ENCODE measurements at regions not wholly inside any gene's neighbourhood (a gene's known extent, or its start where the extent isn't known, plus 50 kb on each side); places are given as distances from the start of the nearest gene placed in this dataset.

DNA sequence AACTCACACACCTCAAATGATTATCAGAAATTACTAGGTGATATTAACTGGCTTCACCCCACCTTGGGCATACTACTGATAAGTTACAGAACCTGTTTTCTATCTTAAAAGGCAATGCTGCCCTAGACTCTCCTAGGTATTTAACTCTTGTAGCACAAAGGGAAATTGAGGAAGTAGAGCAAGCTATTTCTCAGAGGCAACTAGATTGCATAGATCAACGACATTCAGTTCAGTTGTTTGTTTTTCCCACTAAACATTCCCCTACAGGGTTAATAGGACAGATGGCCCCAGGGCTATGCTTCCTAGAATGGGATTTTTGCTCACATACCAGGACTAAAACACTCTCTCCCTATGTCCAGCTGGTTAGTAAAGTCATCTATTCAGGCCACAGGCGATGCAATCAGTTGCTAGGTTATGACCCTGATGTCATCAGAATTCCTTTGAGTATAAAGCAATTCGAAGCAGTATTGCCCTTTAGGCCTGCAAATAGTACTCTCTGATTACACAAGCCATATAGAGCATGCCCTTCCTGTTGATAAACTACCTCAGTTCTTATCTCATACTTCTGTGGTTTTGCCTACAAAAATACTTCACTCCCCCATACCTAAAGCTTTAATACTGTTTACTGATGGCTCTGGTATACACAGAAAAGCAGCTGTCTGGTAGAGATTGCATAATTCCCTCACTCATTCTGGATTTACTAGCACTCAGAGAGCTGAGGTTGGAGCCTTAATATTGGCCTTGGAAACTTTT lies 67.4 kb upstream of the ASCC3 start (continued):
- no peak for TF ChIP-seq TOPORS (CRISPR knock-in tag; IDR thresholded peaks at IDR 0.05)
- no peak for TF ChIP-seq ZNF121 (CRISPR knock-in tag; IDR thresholded peaks at IDR 0.05)
- no peak for TF ChIP-seq JDP2 (CRISPR knock-in tag; IDR thresholded peaks at IDR 0.05; ENCODE audit: borderline replicate concordance)
- TF ChIP-seq MYNN (CRISPR knock-in tag; IDR thresholded peaks at IDR 0.05; ENCODE audit: low read depth): no peak
- TF ChIP-seq HOXA7 (CRISPR knock-in tag; IDR thresholded peaks at IDR 0.05): no peak
- no peak for TF ChIP-seq EZH2 (conservative IDR thresholded peaks at IDR 0.05; ENCODE audit: low read depth, low read length)
- TF ChIP-seq ZNF281 (CRISPR knock-in tag; IDR thresholded peaks at IDR 0.05; ENCODE audit: borderline replicate concordance): no peak
- no peak for TF ChIP-seq STAT6 (CRISPR knock-in tag; IDR thresholded peaks at IDR 0.05; ENCODE audit: borderline replicate concordance)
- TF ChIP-seq HHEX (CRISPR knock-in tag; IDR thresholded peaks at IDR 0.05): peak; percentile 93
- no peak for TF ChIP-seq PRPF4 (IDR thresholded peaks at IDR 0.05; ENCODE audit: low read depth, low read length, poor library complexity, severe bottlenecking)
- TF ChIP-seq PAF1 (CRISPR knock-in tag; IDR thresholded peaks at IDR 0.05): no peak
- TF ChIP-seq FOXA1 (IDR thresholded peaks at IDR 0.05): peak; percentile 51; the same call in 1 of the 2 replicates
- peak; percentile 89 for TF ChIP-seq FOXA1 (CRISPR knock-in tag; IDR thresholded peaks at IDR 0.05)
- peak; percentile 52; the same call in 1 of the 2 replicates for TF ChIP-seq ISL2 (CRISPR knock-in tag; IDR thresholded peaks at IDR 0.05)
- no peak for TF ChIP-seq ZNF335 (CRISPR knock-in tag; IDR thresholded peaks at IDR 0.05)
- peak; percentile 54; the same call in 1 of the 2 replicates for TF ChIP-seq BCL6 (CRISPR knock-in tag; IDR thresholded peaks at IDR 0.05)
- TF ChIP-seq ZNF891 (CRISPR knock-in tag; IDR thresholded peaks at IDR 0.05): no peak
- TF ChIP-seq, protein P1, sequence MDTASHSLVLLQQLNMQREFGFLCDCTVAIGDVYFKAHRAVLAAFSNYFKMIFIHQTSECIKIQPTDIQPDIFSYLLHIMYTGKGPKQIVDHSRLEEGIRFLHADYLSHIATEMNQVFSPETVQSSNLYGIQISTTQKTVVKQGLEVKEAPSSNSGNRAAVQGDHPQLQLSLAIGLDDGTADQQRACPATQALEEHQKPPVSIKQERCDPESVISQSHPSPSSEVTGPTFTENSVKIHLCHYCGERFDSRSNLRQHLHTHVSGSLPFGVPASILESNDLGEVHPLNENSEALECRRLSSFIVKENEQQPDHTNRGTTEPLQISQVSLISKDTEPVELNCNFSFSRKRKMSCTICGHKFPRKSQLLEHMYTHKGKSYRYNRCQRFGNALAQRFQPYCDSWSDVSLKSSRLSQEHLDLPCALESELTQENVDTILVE (CRISPR knock-in tag; IDR thresholded peaks at IDR 0.05): no peak
- TF ChIP-seq KLF9 (CRISPR knock-in tag; IDR thresholded peaks at IDR 0.05; ENCODE audit: low read depth): no peak
- TF ChIP-seq ZMAT3 (CRISPR knock-in tag; conservative IDR thresholded peaks at IDR 0.05): no peak
- no peak for TF ChIP-seq ZIK1 (CRISPR knock-in tag; IDR thresholded peaks at IDR 0.05; ENCODE audit: borderline replicate concordance, low read depth)
- no peak for TF ChIP-seq KDM4B (CRISPR knock-in tag; IDR thresholded peaks at IDR 0.05)
- TF ChIP-seq SRF (IDR thresholded peaks at IDR 0.05; ENCODE audit: low read depth, low read length): peak; percentile 34; the same call in 1 of the 2 replicates
- peak; percentile 81 for TF ChIP-seq ZBTB21 (CRISPR knock-in tag; IDR thresholded peaks at IDR 0.05)
- TF ChIP-seq, protein P2, sequence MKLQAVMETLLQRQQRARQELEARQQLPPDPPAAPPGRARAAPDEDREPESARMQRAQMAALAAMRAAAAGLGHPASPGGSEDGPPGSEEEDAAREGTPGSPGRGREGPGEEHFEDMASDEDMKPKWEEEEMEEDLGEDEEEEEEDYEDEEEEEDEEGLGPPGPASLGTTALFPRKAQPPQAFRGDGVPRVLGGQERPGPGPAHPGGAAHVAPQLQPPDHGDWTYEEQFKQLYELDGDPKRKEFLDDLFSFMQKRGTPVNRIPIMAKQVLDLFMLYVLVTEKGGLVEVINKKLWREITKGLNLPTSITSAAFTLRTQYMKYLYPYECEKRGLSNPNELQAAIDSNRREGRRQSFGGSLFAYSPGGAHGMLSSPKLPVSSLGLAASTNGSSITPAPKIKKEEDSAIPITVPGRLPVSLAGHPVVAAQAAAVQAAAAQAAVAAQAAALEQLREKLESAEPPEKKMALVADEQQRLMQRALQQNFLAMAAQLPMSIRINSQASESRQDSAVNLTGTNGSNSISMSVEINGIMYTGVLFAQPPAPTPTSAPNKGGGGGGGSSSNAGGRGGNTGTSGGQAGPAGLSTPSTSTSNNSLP (IDR thresholded peaks at IDR 0.05; ENCODE audit: low read depth, low read length): peak; percentile 71
